ENCODE measurements at regions not wholly inside any gene's neighbourhood (a gene's known extent, or its start where the extent isn't known, plus 50 kb on each side); places are given as distances from the start of the nearest gene placed in this dataset.
"Not testable (repeated sequence)": the region's sequence is repeated elsewhere in the genome, so short reads cannot be mapped to it uniquely, and the experiment has no call there.

- TF ChIP-seq POLR2A (IDR thresholded peaks at IDR 0.05; ENCODE audit: low read depth, low read length); CTCF (conservative IDR thresholded peaks at IDR 0.05; ENCODE audit: low read depth, low read length); RFX5 (IDR thresholded peaks at IDR 0.05; ENCODE audit: low read depth, low read length); MAFK (IDR thresholded peaks at IDR 0.05; ENCODE audit: low read depth, low read length): not testable (repeated sequence)
Measured at GRCh38 chr6:60723935-60724334, 1562.1 kb downstream of the KHDRBS2 start.

Measured in IMR-90 (cell line).